Parathyroid adenoma (tissue), 2 donors: ENCODE measurements at regions not wholly inside any gene's neighbourhood (a gene's known extent, or its start where the extent isn't known, plus 50 kb on each side); places are given as distances from the start of the nearest gene placed in this dataset.

Experiments used
- H2AFZ ChIP-seq: fragments of 300-600 bp; sonication (generic); one replicate; pipeline ENCODE4 v1.7.0; 2017; ENCODE audit warnings: antibody characterized with exemption, mild to moderate bottlenecking
- H3K27ac ChIP-seq: fragments of 300-600 bp; sonication (generic); one replicate; pipeline ENCODE4 v1.7.0; 2017
- H3K27me3 ChIP-seq: fragments of 300-600 bp; sonication (generic); one replicate; pipeline ENCODE4 v1.7.0; 2017; ENCODE audit warnings: low read length; ENCODE audit not compliant: control insufficient read depth, insufficient read depth
- H3K36me3 ChIP-seq: fragments of 300-600 bp; sonication (generic); one replicate; pipeline ENCODE4 v1.7.0; 2017; ENCODE audit warnings: low read length; ENCODE audit not compliant: control insufficient read depth, insufficient read depth
- H3K4me1 ChIP-seq: fragments of 300-600 bp; sonication (generic); one replicate; pipeline ENCODE4 v1.7.0; 2017; ENCODE audit warnings: control low read depth
- H3K4me2 ChIP-seq: fragments of 300-600 bp; sonication (generic); one replicate; pipeline ENCODE4 v1.7.0; 2017; ENCODE audit warnings: low read length
- H3K4me3 ChIP-seq: fragments of 300-600 bp; sonication (generic); one replicate; pipeline ENCODE4 v1.7.0; 2017; ENCODE audit warnings: low read depth, low read length
- H3K79me2 ChIP-seq: fragments of 300-600 bp; sonication (generic); one replicate; pipeline ENCODE4 v1.7.0; 2017; ENCODE audit warnings: control low read depth
- H3K9ac ChIP-seq: fragments of 300-600 bp; sonication (generic); one replicate; pipeline ENCODE4 v1.7.0; 2017; ENCODE audit warnings: mild to moderate bottlenecking
- H3K9me3 ChIP-seq: fragments of 300-600 bp; sonication (generic); one replicate; pipeline ENCODE4 v1.7.0; 2017; ENCODE audit warnings: low read length; ENCODE audit not compliant: control insufficient read depth
- TF ChIP-seq, protein P1 (sequence below): fragments of 300-600 bp; sonication (generic); IDR thresholded peaks from one replicate; pipeline ENCODE4 v1.7.0; 2017; ENCODE audit warnings: antibody characterized with exemption, mild to moderate bottlenecking
- donor health status: primary hyperparathyroidism.

- no peaks in the 10 kb centered on the region for H3K4me1 ChIP-seq
- no peak overlapping the region for H3K27ac ChIP-seq
- no peak overlapping the region for H3K4me2 ChIP-seq
- no peaks in the 10 kb centered on the region for H3K9me3 ChIP-seq
- no peak overlapping the region for H3K9ac ChIP-seq
- TF ChIP-seq, protein P1, sequence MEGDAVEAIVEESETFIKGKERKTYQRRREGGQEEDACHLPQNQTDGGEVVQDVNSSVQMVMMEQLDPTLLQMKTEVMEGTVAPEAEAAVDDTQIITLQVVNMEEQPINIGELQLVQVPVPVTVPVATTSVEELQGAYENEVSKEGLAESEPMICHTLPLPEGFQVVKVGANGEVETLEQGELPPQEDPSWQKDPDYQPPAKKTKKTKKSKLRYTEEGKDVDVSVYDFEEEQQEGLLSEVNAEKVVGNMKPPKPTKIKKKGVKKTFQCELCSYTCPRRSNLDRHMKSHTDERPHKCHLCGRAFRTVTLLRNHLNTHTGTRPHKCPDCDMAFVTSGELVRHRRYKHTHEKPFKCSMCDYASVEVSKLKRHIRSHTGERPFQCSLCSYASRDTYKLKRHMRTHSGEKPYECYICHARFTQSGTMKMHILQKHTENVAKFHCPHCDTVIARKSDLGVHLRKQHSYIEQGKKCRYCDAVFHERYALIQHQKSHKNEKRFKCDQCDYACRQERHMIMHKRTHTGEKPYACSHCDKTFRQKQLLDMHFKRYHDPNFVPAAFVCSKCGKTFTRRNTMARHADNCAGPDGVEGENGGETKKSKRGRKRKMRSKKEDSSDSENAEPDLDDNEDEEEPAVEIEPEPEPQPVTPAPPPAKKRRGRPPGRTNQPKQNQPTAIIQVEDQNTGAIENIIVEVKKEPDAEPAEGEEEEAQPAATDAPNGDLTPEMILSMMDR = no peak
- H3K4me3 ChIP-seq = no peak overlapping the region
- no peaks in the 10 kb centered on the region for H3K36me3 ChIP-seq
- H3K79me2 ChIP-seq = no peaks in the 10 kb centered on the region
- no peak overlapping the region for H2AFZ ChIP-seq
- H3K27me3 ChIP-seq = no peaks in the 10 kb centered on the region
Observed at GRCh38 chr2:82728090-82728489, 1731.0 kb downstream of the SUCLG1 start.

DNA sequence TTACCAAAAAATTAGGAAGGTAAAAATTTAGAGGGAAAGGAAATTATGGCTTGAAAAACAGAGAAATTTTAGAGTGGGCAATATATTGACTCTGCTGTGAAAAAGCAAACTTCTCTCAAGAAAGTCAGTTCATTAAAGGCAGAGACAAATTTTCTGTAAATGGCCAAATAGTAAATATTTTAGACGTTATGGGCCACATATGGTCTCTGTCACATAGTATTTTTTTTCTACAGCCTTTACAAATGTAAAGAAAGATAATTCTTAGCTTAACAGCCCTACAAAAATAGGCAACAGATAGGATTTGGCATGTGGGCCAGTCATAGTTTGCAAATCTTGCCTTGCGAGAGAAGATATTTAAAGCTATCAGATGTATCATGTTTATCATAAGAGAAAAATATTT lies 1750.4 kb downstream of the SUCLG1 start:
- H3K4me1 ChIP-seq = no peaks in the 10 kb centered on the region
- H3K4me2 ChIP-seq = no peak overlapping the region
- no peak overlapping the region for H2AFZ ChIP-seq
- TF ChIP-seq, protein P1 = no peak
- H3K9me3 ChIP-seq = no peaks in the 10 kb centered on the region
- no peaks in the 10 kb centered on the region for H3K27me3 ChIP-seq
- no peak overlapping the region for H3K9ac ChIP-seq
- H3K4me3 ChIP-seq = no peak overlapping the region
- H3K79me2 ChIP-seq = no peaks in the 10 kb centered on the region
- H3K27ac ChIP-seq = no peak overlapping the region
- H3K36me3 ChIP-seq = no peaks in the 10 kb centered on the region

- H3K9me3 ChIP-seq = no peaks in the 10 kb centered on the region
Observed at GRCh38 chr2:82697231-82697630, 1761.8 kb downstream of the SUCLG1 start.

DNA sequence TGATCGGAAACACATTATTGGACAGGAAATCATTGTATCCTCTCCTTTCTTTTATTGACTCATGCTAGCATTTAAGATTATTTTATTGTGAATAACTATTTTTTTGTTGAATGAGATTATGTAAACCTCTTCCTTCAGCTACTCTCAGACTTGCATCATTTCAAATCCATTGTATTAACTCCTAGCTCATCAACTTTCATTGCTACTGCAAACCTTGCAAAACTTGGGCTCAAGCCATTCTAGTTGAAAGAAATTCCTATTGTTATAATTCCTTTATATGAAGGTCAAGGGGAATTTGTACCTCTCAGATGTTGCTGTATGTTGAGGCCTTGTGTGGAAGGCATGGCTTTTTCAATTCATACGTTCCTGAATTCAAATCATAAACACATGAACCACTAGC lies 1764.6 kb downstream of the SUCLG1 start:
- Histone ChIP-seq H3K27ac (no peak overlapping the region), H3K4me1 (no peaks in the 10 kb centered on the region), H3K9ac (no peak overlapping the region), H3K4me3 (no peak overlapping the region), H2AFZ (no peak overlapping the region), H3K36me3 (no peaks in the 10 kb centered on the region), H3K27me3 (no peaks in the 10 kb centered on the region), H3K9me3 (no peaks in the 10 kb centered on the region), H3K4me2 (no peak overlapping the region), H3K79me2 (no peaks in the 10 kb centered on the region)
- TF ChIP-seq, protein P1 = no peak

More at GRCh38 chr2:82697231-82697630, 1761.8 kb downstream of the SUCLG1 start:
- Histone ChIP-seq H2AFZ (no peak overlapping the region), H3K4me1 (no peaks in the 10 kb centered on the region), H3K79me2 (no peaks in the 10 kb centered on the region), H3K4me3 (no peak overlapping the region), H3K27ac (no peak overlapping the region), H3K4me2 (no peak overlapping the region), H3K36me3 (no peaks in the 10 kb centered on the region), H3K9ac (no peak overlapping the region), H3K27me3 (no peaks in the 10 kb centered on the region)
- TF ChIP-seq, protein P1 = no peak

GRCh38 chr2:82690757-82691411 lies 1768.2 kb downstream of the SUCLG1 start:
- no peaks in the 10 kb centered on the region for H3K27me3 ChIP-seq
- no peak overlapping the region for H3K27ac ChIP-seq
- H3K4me2 ChIP-seq = no peak overlapping the region
- H3K9ac ChIP-seq = no peak overlapping the region
- H3K79me2 ChIP-seq = no peaks in the 10 kb centered on the region
- no peaks in the 10 kb centered on the region for H3K9me3 ChIP-seq
- H2AFZ ChIP-seq = no peak overlapping the region
- TF ChIP-seq, protein P1 = no peak
- H3K4me1 ChIP-seq = no peaks in the 10 kb centered on the region
- H3K36me3 ChIP-seq = no peaks in the 10 kb centered on the region
- no peak overlapping the region for H3K4me3 ChIP-seq
